GM23338 (cell line): ENCODE measurements at regions not wholly inside any gene's neighbourhood (a gene's known extent, or its start where the extent isn't known, plus 50 kb on each side); places are given as distances from the start of the nearest gene placed in this dataset.

Experiments used
- CREB1 ChIP-seq: fragments of 250-450 bp; sonication (Bioruptor Pico); IDR thresholded peaks from 2 replicates; pipeline ENCODE4 v1.5.0; 2020; ENCODE audit warnings: low read depth, mild to moderate bottlenecking, moderate library complexity
- CTCF ChIP-seq, 2 experiments: fragments of 200-600 bp in 1 of 2; sonication (generic) in 1 of 2; conservative IDR thresholded peaks; 2 replicates each; pipeline versions ENCODE4 v1.5.1 to v1.6.1; 2016 to 2017; ENCODE audit warnings: antibody characterized with exemption in 2 of 2, low read depth in 2 of 2, mild to moderate bottlenecking in 2 of 2, moderate library complexity in 1 of 2
- EZH2 ChIP-seq: fragments of 200-600 bp; sonication (generic); IDR thresholded peaks from one replicate; pipeline ENCODE4 v1.8.0; 2017; ENCODE audit warnings: antibody characterized with exemption, mild to moderate bottlenecking, low read depth; ENCODE audit not compliant: unreplicated experiment
- JUNB ChIP-seq: IDR thresholded peaks from one replicate; pipeline ENCODE4 v1.6.1; 2016; ENCODE audit warnings: antibody characterized with exemption; ENCODE audit not compliant: unreplicated experiment
- POLR2AphosphoS5 ChIP-seq: IDR thresholded peaks from 2 replicates; pipeline ENCODE4 v1.6.1; 2016; ENCODE audit warnings: antibody characterized with exemption, low read depth
- TF ChIP-seq, protein P1 (sequence below): IDR thresholded peaks from 2 replicates; pipeline ENCODE4 v1.6.1; 2016; ENCODE audit warnings: antibody characterized with exemption
- TF ChIP-seq, protein P2 (sequence below): fragments of 250-450 bp; sonication (Bioruptor Pico); IDR thresholded peaks from 2 replicates; pipeline ENCODE4 v1.5.0; 2020; ENCODE audit warnings: mild to moderate bottlenecking, moderate library complexity

- no peak for TF ChIP-seq CTCF (conservative IDR thresholded peaks at IDR 0.05; ENCODE audit: low read depth in 2 of 2)
- TF ChIP-seq, protein P1, sequence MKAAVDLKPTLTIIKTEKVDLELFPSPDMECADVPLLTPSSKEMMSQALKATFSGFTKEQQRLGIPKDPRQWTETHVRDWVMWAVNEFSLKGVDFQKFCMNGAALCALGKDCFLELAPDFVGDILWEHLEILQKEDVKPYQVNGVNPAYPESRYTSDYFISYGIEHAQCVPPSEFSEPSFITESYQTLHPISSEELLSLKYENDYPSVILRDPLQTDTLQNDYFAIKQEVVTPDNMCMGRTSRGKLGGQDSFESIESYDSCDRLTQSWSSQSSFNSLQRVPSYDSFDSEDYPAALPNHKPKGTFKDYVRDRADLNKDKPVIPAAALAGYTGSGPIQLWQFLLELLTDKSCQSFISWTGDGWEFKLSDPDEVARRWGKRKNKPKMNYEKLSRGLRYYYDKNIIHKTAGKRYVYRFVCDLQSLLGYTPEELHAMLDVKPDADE: no peak
- TF ChIP-seq EZH2: no peak
- no peak for TF ChIP-seq POLR2AphosphoS5
- no peak for TF ChIP-seq CREB1 (CRISPR knock-in tag)
- TF ChIP-seq, protein P2, sequence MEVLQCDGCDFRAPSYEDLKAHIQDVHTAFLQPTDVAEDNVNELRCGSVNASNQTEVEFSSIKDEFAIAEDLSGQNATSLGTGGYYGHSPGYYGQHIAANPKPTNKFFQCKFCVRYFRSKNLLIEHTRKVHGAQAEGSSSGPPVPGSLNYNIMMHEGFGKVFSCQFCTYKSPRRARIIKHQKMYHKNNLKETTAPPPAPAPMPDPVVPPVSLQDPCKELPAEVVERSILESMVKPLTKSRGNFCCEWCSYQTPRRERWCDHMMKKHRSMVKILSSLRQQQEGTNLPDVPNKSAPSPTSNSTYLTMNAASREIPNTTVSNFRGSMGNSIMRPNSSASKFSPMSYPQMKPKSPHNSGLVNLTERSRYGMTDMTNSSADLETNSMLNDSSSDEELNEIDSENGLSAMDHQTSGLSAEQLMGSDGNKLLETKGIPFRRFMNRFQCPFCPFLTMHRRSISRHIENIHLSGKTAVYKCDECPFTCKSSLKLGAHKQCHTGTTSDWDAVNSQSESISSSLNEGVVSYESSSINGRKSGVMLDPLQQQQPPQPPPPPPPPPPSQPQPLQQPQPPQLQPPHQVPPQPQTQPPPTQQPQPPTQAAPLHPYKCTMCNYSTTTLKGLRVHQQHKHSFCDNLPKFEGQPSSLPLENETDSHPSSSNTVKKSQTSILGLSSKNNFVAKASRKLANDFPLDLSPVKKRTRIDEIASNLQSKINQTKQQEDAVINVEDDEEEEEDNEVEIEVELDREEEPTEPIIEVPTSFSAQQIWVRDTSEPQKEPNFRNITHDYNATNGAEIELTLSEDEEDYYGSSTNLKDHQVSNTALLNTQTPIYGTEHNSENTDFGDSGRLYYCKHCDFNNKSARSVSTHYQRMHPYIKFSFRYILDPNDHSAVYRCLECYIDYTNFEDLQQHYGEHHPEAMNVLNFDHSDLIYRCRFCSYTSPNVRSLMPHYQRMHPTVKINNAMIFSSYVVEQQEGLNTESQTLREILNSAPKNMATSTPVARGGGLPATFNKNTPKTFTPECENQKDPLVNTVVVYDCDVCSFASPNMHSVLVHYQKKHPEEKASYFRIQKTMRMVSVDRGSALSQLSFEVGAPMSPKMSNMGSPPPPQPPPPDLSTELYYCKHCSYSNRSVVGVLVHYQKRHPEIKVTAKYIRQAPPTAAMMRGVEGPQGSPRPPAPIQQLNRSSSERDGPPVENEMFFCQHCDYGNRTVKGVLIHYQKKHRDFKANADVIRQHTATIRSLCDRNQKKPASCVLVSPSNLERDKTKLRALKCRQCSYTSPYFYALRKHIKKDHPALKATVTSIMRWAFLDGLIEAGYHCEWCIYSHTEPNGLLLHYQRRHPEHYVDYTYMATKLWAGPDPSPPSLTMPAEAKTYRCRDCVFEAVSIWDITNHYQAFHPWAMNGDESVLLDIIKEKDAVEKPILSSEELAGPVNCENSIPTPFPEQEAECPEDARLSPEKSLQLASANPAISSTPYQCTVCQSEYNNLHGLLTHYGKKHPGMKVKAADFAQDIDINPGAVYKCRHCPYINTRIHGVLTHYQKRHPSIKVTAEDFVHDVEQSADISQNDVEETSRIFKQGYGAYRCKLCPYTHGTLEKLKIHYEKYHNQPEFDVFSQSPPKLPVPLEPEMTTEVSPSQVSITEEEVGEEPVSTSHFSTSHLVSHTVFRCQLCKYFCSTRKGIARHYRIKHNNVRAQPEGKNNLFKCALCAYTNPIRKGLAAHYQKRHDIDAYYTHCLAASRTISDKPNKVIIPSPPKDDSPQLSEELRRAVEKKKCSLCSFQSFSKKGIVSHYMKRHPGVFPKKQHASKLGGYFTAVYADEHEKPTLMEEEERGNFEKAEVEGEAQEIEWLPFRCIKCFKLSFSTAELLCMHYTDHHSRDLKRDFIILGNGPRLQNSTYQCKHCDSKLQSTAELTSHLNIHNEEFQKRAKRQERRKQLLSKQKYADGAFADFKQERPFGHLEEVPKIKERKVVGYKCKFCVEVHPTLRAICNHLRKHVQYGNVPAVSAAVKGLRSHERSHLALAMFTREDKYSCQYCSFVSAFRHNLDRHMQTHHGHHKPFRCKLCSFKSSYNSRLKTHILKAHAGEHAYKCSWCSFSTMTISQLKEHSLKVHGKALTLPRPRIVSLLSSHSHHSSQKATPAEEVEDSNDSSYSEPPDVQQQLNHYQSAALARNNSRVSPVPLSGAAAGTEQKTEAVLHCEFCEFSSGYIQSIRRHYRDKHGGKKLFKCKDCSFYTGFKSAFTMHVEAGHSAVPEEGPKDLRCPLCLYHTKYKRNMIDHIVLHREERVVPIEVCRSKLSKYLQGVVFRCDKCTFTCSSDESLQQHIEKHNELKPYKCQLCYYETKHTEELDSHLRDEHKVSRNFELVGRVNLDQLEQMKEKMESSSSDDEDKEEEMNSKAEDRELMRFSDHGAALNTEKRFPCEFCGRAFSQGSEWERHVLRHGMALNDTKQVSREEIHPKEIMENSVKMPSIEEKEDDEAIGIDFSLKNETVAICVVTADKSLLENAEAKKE (CRISPR knock-in tag): no peak
- TF ChIP-seq JUNB: no peak
These were observed 410.5 kb downstream of the CDH19 start for GRCh38 chr18:66193394-66193793.
